Neural crest cell (in vitro differentiated cells): ENCODE measurements at regions not wholly inside any gene's neighbourhood (a gene's known extent, or its start where the extent isn't known, plus 50 kb on each side); places are given as distances from the start of the nearest gene placed in this dataset.

Experiments used
- DNase-seq: peaks from one replicate; pipeline ENCODE4 v3.0.0; 2021; ENCODE audit warnings: low read depth, mixed read lengths, low spot score
- H3K27ac Mint-ChIP-seq: one replicate; pipeline ENCODE4 v1.8.0; 2021; ENCODE audit warnings: mild to moderate bottlenecking, mixed read lengths; ENCODE audit not compliant: unreplicated experiment
- H3K27me3 Mint-ChIP-seq: 2 replicates; pipeline ENCODE4 v1.8.0; 2021; ENCODE audit warnings: low read depth, mild to moderate bottlenecking, mixed read lengths
- H3K36me3 Mint-ChIP-seq: 2 replicates; pipeline ENCODE4 v1.8.0; 2021; ENCODE audit warnings: low read depth, mild to moderate bottlenecking, mixed read lengths
- H3K4me1 Mint-ChIP-seq: 2 replicates; pipeline ENCODE4 v1.8.0; 2021; ENCODE audit warnings: mixed read lengths
- H3K4me3 Mint-ChIP-seq: one replicate; pipeline ENCODE4 v1.8.0; 2021; ENCODE audit warnings: mild to moderate bottlenecking, mixed read lengths
- H3K9me3 Mint-ChIP-seq: 2 replicates; pipeline ENCODE4 v1.8.0; 2021; ENCODE audit warnings: mixed read lengths
- CTCF ChIP-seq: fragments of 200-600 bp; sonication (generic); conservative IDR thresholded peaks from 2 replicates; pipeline ENCODE4 v1.5.0; 2021; ENCODE audit warnings: antibody characterized with exemption, mild to moderate bottlenecking

DNA sequence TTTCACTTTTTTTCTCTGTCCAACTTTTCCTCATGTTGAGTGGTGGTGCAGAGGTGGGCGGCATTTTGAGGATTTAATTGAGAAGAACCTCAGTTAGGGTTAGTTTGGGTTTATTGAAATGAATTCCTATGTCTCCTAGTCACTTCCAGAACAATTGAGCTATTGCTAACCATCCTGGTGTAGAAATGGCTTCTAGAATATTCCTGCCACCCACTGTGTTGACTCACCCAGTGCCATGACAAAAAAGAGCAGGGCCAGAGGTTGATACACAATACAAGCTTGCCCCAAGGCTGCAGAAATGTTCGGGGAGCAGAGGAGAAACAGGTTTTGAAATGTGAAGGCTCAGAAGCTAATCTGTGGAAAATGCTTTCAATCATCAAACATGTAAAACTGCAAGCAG lies 167.1 kb upstream of the TRIB2 start:
- Mint-ChIP-seq H3K36me3 (peaks cover 2% of the 10 kb centered on the region), H3K4me1 (peaks cover 8% of the 10 kb centered on the region), H3K9me3 (peaks cover 3% of the 10 kb centered on the region), H3K27ac (no peak overlapping the region), H3K4me3 (no peak overlapping the region), H3K27me3 (no peaks in the 10 kb centered on the region)
- DNase-seq: no peak
- no peak for TF ChIP-seq CTCF

DNA sequence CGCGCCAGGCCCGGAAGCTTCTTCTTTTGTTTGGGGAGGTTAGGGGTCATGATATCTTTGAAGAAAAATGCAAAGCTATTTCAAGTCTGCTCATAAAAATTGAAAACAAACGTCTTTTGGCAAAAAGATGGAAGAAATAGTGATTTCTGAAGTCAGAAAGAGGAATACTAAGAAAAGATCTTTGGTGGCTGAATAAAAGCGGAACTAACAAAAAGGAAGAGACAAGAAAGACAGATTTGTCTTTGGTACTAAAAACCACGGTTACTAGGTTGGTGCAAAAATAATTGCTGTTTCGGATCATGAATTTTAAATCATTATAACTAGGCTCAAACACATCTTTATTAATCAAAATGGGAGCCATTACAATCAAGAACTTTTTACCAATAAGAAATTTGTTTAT lies 164.6 kb upstream of the TRIB2 start:
- TF ChIP-seq CTCF: no peak
- Mint-ChIP-seq H3K27me3 (no peaks in the 10 kb centered on the region), H3K4me1 (peaks cover 17% of the 10 kb centered on the region), H3K36me3 (peaks cover 2% of the 10 kb centered on the region), H3K9me3 (peaks cover 3% of the 10 kb centered on the region), H3K27ac (no peak overlapping the region), H3K4me3 (no peak overlapping the region)
- DNase-seq: no peak

- DNase-seq: peak; percentile 3
- H3K36me3 Mint-ChIP-seq: peaks cover 2% of the 10 kb centered on the region
- no peaks in the 10 kb centered on the region for H3K27me3 Mint-ChIP-seq
- H3K4me1 Mint-ChIP-seq: peaks cover 17% of the 10 kb centered on the region
- H3K9me3 Mint-ChIP-seq: peaks cover 3% of the 10 kb centered on the region
- TF ChIP-seq CTCF: no peak
- H3K27ac Mint-ChIP-seq: no peak overlapping the region
- H3K4me3 Mint-ChIP-seq: no peak overlapping the region
Measured at GRCh38 chr2:12554224-12555011, 162.3 kb upstream of the TRIB2 start.

DNA sequence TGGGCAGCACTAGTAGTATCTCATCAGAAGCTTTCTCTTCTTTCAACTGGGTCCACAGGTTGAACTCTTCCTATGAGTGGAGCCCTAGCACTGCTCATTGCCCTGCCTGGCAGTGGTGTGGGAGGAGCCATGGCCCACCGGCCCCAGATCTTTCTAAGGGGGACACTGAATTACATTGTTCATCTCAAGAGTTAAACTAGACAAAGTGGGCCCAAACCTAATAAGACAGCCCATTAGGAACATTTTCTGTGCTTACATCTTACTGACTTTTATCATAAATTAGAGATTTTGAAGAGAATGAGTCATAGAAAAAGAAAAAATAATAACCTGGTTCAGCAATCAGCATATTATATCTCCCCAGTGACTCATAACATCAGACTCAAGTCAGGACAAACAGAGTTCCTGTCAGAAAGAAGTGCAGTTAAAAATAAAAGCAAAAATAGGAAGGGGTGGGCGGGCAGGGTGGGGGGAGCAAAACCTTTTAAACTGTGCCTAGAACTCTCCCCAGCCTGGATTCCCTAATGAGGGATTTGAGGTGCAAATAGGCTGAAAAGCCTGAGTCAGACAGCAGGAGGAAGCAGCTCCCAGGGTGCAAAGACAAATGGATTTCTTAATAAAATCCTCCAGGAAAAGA lies 161.6 kb upstream of the TRIB2 start:
- no peak for TF ChIP-seq CTCF
- Mint-ChIP-seq H3K27ac (no peak overlapping the region), H3K4me1 (peaks cover 17% of the 10 kb centered on the region)

DNA sequence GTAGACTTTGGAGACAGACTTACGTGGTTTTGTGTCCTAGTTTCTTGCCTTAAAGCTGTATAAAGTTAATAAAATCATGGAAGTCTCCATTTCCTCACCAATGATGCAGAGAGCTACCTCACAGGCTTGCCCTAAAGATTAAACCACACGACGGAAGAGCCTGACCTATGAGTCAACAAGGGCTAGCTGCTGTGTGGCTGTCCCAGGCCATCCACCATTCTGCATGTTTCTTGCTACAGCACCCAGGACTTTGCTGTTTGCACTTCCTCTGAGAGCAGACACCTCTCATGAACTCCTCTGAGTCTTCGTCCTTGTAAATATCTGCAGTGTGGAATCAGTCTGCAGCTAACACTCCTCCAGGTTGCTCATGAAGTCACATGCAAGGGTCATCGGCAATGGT lies 160.0 kb upstream of the TRIB2 start:
- DNase-seq: no peak
- Mint-ChIP-seq H3K4me3 (no peak overlapping the region), H3K27ac (no peak overlapping the region), H3K27me3 (no peaks in the 10 kb centered on the region), H3K36me3 (no peaks in the 10 kb centered on the region), H3K9me3 (peaks cover 3% of the 10 kb centered on the region), H3K4me1 (peaks cover 17% of the 10 kb centered on the region)
- TF ChIP-seq CTCF: no peak

More for the DNA sequence above, 161.6 kb upstream of the TRIB2 start:
- no peak overlapping the region for H3K4me3 Mint-ChIP-seq
- peaks cover 3% of the 10 kb centered on the region for H3K9me3 Mint-ChIP-seq
- no peaks in the 10 kb centered on the region for H3K27me3 Mint-ChIP-seq
- peaks cover 2% of the 10 kb centered on the region for H3K36me3 Mint-ChIP-seq
- no peak for DNase-seq
